Fibroblast of pulmonary artery (primary cell): ENCODE measurements at regions not wholly inside any gene's neighbourhood (a gene's known extent, or its start where the extent isn't known, plus 50 kb on each side); places are given as distances from the start of the nearest gene placed in this dataset.

ENCODE experiments used
- DNase-seq: peaks from one replicate; pipeline ENCODE4 v3.0.0-alpha.2; 2010; ENCODE audit warnings: low read depth
- H3K4me3 ChIP-seq: replicated peaks from 2 replicates; pipeline ENCODE4 v1.5.1; 2011; ENCODE audit warnings: low read depth, mild to moderate bottlenecking, control low read depth, low read length, moderate library complexity
- CTCF ChIP-seq: IDR thresholded peaks from 2 replicates; pipeline ENCODE4 v1.5.1; 2011; ENCODE audit warnings: mild to moderate bottlenecking, control low read depth, low read length, inconsistent platforms; ENCODE audit errors: missing control alignments

GRCh38 chr21:24316277-24316922, 1290.9 kb downstream of the MRPL39 start:
- no peak for DNase-seq
- H3K4me3 ChIP-seq, result no peak overlapping the region
- TF ChIP-seq CTCF, result no peak

DNA sequence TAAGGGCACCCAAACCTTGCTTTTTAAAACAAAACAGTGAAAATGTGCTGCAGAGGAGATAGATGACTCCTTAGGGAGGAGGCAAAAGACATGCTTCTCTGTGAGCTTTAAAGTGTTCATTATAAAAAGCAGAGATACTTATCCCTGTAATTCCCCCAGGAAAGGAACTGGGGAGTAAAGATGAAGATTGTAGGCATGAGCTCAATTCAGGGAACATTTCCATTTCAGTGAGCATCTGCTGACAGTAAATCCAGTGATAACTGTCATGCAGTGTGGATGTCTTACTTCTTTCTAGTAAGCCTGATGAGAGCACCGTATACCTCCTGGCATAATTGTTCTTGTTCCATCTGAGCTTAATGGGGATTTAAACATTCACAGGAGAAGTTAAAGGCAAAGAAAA, 1296.5 kb downstream of the MRPL39 start:
- no peak overlapping the region for H3K4me3 ChIP-seq
- no peak for TF ChIP-seq CTCF
- no peak for DNase-seq

DNA sequence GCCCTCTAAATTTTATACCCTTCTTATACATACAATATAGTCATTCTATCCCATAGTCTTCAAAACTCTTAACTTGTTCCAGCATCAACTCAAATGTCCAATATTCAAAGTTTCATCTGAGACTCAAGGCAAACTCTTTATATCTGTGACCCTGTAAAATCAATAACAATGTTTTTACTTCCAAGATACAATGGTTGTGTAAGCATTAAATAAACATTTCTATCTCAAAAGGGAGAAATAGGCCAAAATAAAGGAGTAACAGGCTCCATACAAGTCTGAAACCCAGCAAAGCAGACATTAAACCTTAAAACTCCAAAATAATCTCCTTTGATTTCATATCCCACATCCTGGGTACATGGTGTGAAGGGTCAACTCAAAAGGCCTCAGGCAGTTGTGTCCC, 1299.1 kb downstream of the MRPL39 start:
- no peak overlapping the region for H3K4me3 ChIP-seq
- no peak for TF ChIP-seq CTCF
- DNase-seq, result no peak

- no peak overlapping the region for H3K4me3 ChIP-seq
- no peak for DNase-seq
- no peak for TF ChIP-seq CTCF
Observed at GRCh38 chr21:24302400-24302799, 1304.9 kb downstream of the MRPL39 start.

DNA sequence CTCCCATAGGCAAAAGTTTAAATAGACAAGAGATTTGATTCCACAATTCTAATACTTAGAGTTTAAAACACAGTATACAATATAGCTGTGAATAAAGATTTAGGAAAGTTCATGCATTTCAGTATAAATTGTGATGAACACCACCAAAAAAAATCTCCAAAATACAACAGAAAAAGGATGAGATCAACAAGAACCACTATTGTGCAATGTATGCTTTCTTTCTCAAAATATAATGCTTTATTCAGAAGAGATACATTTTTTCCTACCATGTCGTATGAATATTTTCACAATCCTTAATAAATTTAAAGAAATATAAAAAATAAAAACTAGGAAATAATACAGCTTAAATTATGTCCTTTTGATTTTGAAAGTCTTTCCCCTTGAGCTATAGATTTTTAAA, 1309.2 kb downstream of the MRPL39 start:
- DNase-seq, result no peak
- no peak overlapping the region for H3K4me3 ChIP-seq
- no peak for TF ChIP-seq CTCF

- no peak for TF ChIP-seq CTCF
- DNase-seq, result no peak
- no peak overlapping the region for H3K4me3 ChIP-seq
Observed at GRCh38 chr21:24294171-24294570, 1313.1 kb downstream of the MRPL39 start.

GRCh38 chr21:24290151-24290833, 1317.0 kb downstream of the MRPL39 start:
- no peak overlapping the region for H3K4me3 ChIP-seq
- no peak for DNase-seq
- no peak for TF ChIP-seq CTCF
